ENCODE measurements at regions not wholly inside any gene's neighbourhood (a gene's known extent, or its start where the extent isn't known, plus 50 kb on each side); places are given as distances from the start of the nearest gene placed in this dataset.

DNA sequence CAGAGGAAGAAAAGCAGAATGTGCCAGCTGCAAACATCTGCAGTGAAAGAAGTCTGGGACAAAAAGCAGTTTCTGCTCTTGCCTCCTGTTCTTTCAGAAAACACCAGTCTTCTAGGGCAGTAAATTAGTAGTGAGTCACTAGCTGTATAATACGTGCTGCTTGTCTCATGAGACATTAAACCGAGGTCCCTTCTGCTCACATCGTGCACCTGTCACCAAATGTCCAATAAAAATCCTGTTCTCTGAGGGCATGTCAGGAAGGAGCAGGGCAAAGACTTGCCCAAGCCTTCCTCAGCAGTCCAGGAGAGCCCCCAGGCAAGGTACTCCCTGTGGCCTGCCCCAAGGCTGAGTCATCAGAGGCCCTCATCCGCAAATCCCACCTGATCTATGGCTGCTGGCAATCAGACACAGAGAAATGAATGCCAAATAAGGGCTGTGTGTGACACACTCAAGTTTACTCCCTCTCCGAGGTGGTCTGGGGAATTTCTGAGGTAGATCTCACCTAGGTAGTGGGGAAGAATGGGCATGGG is 255.3 kb upstream of the SMARCA2 start:
- no peak for DNase-seq (ENCODE audit: low read depth)
- no peak overlapping the region for H3K4me3 ChIP-seq (ENCODE audit: low read depth, low read length)

GRCh38 chr9:1761807-1762206 is 253.3 kb upstream of the SMARCA2 start:
- H3K4me3 ChIP-seq (ENCODE audit: low read depth, low read length): no peak overlapping the region
- no peak for DNase-seq (ENCODE audit: low read depth)

DNA sequence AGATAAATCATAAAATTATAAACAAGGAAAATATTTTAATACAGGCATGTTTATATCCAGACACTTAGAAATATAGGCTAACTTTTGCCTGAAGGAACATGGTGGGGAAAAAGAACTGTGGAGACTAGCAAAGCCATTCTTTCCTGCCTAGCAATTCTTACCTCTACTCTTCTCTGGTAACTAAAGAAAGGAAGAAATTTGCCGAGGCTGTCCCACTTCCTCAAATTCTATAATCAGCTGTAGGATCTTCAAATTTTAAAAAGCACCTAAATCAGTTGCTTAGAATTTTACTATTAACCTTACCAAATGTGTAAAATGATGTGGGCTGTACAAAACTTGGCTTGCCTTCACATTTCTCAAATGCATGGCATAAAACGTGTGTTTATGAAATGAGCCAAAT is 249.1 kb upstream of the SMARCA2 start:
- no peak overlapping the region for H3K4me3 ChIP-seq (ENCODE audit: low read depth, low read length)
- DNase-seq (ENCODE audit: low read depth): no peak

GRCh38 chr9:1768561-1768960 is 246.6 kb upstream of the SMARCA2 start:
- DNase-seq (ENCODE audit: low read depth): no peak
- no peak overlapping the region for H3K4me3 ChIP-seq (ENCODE audit: low read depth, low read length)

- no peak overlapping the region for H3K4me3 ChIP-seq (ENCODE audit: low read depth, low read length)
- no peak for DNase-seq (ENCODE audit: low read depth)
Observed at GRCh38 chr9:1771094-1771789, 243.9 kb upstream of the SMARCA2 start.

DNA sequence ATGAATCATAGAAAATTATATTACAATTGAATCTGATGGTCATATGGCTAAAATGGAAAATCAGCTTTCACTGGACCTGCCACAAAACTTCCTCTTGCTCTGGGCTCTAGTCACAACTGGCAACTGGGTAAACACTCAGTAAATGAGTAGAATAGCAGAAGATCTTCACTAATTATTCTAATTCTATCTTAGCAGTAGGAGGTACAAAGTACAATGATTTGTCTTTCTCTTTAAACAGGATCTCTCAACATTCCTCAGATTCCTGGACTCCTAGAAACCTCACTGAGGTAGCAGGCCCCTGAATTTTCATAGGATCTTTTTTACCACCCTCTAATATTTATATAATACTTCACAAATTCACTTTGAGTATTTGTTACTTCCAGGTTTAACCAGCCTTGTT is 239.9 kb upstream of the SMARCA2 start:
- no peak for DNase-seq (ENCODE audit: low read depth)

DNA sequence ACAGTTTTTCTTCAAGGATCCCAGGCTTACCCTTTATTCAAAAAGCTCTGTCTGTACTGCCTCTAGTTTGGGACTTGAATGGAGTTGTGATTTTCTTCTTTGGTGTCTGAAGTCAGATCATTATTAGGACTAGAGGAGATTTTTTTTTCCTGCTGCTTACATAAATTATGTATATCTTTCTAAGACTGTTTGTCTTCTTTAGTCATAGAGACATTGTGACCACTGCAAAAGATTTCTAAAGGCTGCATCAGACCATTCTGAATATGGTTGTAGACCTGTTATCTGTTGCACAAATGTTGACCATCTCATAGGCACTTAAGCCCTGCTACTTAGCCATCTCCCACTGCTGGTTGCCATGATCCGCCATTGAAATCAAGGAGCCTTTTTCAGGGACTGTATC is 238.5 kb upstream of the SMARCA2 start:
- DNase-seq (ENCODE audit: low read depth): no peak
- H3K4me3 ChIP-seq (ENCODE audit: low read depth, low read length): no peak overlapping the region

More for the DNA sequence above, 239.9 kb upstream of the SMARCA2 start:
- no peak overlapping the region for H3K4me3 ChIP-seq (ENCODE audit: low read depth, low read length)

DNA sequence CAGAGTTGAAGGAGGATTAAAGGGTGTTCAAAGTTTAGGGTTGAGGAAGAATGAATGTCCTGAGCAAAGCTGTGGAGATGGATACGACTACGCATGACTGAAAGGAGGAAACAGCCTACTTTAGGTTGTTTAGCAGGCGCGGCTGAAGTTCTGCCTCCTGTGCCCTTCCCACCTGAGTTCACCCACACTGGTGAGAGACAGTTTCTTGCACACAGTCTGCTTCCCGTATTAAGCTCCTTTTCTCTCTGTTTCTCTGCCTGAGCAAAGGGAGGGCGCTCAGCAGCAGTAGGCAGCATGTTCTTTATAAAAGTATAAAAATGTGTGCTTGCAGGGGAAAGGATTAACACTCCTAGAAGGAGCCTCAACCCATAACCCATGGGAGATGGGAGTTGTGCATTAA is 224.0 kb upstream of the SMARCA2 start:
- H3K4me3 ChIP-seq (ENCODE audit: low read depth, low read length): no peak overlapping the region
- DNase-seq (ENCODE audit: low read depth): no peak

DNA sequence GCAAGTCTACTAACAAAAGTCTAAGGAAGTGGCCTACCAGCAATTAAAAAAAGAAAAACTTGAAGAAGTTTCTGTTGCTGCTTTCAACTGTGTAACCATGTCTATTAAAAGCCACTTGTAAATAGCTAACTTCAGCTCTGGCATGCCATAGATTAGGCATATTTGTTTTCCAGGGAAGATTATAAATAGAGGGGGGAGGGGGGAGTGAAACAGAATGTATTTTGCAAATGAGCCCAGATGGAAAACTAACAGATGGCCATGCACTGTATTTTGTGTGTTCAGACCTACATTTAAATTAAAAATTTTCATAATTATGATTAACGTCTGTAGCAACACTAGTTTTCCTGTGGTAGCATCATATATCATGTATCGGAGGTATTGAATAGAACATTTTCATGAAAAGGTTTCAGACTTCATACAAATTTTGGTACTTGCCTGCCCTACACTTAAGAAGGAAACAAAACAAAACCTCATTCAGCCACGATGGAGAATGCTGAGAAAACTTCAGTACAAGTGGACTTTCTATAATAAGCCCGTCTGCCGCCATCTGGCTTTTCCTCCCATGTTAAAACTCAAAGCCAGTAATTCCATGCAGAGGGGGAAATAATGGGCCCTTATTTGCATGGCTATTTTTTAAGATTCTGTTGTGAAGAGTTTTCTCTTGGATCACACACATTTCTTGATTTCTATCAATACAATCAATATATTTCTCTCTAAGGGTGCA is 220.4 kb upstream of the SMARCA2 start:
- no peak for DNase-seq (ENCODE audit: low read depth)
- no peak overlapping the region for H3K4me3 ChIP-seq (ENCODE audit: low read depth, low read length)

GRCh38 chr9:1804128-1804865 is 210.8 kb upstream of the SMARCA2 start:
- no peak for DNase-seq (ENCODE audit: low read depth)
- H3K4me3 ChIP-seq (ENCODE audit: low read depth, low read length): no peak overlapping the region

DNA sequence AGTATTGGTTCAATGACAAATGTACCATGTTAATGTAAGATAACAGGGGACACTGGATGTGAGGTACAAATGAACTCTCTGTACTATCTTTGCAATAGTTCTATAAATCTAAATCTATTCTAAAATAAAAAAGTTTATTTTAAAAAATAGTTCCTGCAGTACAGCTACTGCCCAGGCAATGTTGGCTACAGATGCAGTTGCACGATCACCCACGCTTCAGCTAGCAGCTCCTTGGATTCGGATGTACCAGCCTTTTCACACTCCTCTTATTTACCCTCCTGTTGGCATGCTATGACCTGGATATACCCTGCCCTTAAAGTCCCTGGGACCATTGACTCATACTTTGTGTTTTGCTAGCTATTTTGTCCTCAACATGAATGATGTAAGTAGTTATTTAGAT is 185.4 kb upstream of the SMARCA2 start:
- DNase-seq (ENCODE audit: low read depth): no peak
- no peak overlapping the region for H3K4me3 ChIP-seq (ENCODE audit: low read depth, low read length)

DNA sequence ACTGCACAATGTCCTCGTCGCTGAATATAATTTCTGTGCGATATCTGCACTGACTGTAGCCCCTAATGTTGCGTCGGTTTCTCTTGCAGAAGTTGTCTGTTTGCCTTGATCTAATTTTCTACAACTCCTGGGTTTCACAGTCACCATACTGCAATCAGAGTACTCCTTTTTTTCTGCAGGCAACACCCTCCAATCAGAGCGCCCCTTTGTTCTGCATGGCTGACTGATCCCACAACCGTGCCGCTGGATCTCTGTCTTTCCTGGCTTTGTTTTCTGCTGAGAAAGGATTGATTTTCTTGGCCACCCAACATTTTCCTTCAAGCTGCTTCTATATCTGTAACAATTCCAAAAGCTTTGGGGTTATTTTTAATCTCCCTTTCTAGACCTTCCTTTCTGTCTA is 182.2 kb upstream of the SMARCA2 start:
- no peak overlapping the region for H3K4me3 ChIP-seq (ENCODE audit: low read depth, low read length)
- no peak for DNase-seq (ENCODE audit: low read depth)

GRCh38 chr9:1837453-1838084 is 177.6 kb upstream of the SMARCA2 start:
- no peak for DNase-seq (ENCODE audit: low read depth)

GRCh38 chr9:1839909-1840308 is 175.2 kb upstream of the SMARCA2 start:
- no peak overlapping the region for H3K4me3 ChIP-seq (ENCODE audit: low read depth, low read length)

More at GRCh38 chr9:1837453-1838084, 177.6 kb upstream of the SMARCA2 start:
- no peak overlapping the region for H3K4me3 ChIP-seq (ENCODE audit: low read depth, low read length)

DNA sequence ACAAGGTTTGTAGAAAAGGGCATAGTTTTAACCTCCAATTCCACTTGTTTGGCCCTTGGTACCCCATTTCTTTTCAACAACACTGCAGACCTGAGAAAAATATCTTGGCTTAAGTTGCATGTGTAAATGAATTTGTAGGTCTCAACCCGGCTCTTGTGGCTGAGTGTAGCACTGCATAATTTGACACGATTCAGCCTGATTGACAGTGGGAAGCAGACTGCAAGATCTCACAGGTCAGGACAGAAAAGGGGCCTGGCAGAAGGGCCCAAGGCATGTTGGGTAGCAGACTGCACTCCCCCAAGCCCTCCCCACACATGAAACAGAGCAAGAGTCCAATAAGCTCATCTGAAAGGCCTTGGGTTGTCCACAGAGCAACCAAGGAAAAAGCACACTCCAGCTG is 169.7 kb upstream of the SMARCA2 start:
- H3K4me3 ChIP-seq (ENCODE audit: low read depth, low read length): no peak overlapping the region
- DNase-seq (ENCODE audit: low read depth): no peak

More at GRCh38 chr9:1839909-1840308, 175.2 kb upstream of the SMARCA2 start:
- DNase-seq (ENCODE audit: low read depth): no peak

DNA sequence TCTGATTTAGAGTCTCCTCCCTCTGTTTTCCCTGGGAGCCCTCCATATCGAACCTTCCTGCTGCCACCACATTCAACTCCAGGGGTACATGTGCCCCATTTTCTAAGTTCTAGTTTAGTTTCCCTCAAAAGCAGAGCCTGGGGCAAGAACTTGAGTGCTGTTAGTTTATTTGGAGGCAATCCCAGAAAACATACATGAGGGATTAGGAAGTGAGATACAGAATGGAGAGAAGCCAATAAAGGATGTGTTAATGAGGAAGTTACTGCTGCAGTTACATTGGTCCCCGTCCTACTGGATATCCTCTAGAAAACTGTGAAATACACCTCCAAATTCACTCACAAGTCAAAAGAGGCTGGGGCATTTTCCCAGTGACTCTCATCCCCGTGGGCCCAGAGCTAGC is 159.4 kb upstream of the SMARCA2 start:
- H3K4me3 ChIP-seq (ENCODE audit: low read depth, low read length): no peak overlapping the region
- no peak for DNase-seq (ENCODE audit: low read depth)

- H3K4me3 ChIP-seq (ENCODE audit: low read depth, low read length): no peak overlapping the region
- DNase-seq (ENCODE audit: low read depth): no peak
Observed at GRCh38 chr9:1857808-1858207, 157.3 kb upstream of the SMARCA2 start.

GRCh38 chr9:1869843-1870242 is 145.3 kb upstream of the SMARCA2 start:
- DNase-seq (ENCODE audit: low read depth): no peak
- no peak overlapping the region for H3K4me3 ChIP-seq (ENCODE audit: low read depth, low read length)

DNA sequence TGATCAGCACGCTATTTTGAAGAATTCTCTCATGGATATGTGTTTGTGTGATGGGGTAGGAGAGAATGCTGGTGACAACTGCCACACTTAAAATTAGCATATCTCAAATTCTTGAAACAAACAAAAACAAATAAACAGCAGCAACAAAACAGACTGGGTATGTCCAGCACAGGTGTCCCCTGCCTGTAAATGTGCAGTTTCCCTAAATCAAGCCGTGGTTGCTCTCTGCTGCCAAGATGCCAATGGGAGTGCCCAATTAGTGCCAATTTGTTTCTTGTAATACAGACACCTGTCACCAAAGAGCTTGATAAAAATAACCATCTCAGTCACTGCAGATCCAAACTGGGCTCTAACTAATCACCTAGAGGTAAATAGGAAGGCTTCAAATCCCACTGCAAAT is 144.2 kb upstream of the SMARCA2 start:
- no peak for DNase-seq (ENCODE audit: low read depth)
- no peak overlapping the region for H3K4me3 ChIP-seq (ENCODE audit: low read depth, low read length)

Data from skeletal muscle cell (primary cell).